GM12865 (cell line): ENCODE measurements at regions not wholly inside any gene's neighbourhood (a gene's known extent, or its start where the extent isn't known, plus 50 kb on each side); places are given as distances from the start of the nearest gene placed in this dataset.
A peak's percentile ranks its signal among the peaks of the same experiment; 100 is the strongest.
"Not testable (repeated sequence)": the region's sequence is repeated elsewhere in the genome, so short reads cannot be mapped to it uniquely, and the experiment has no call there.

ENCODE experiments used
- DNase-seq: peaks from one replicate; pipeline ENCODE4 v3.0.0; 2010; ENCODE audit warnings: low read depth
- H3K4me3 ChIP-seq: 2 replicates; pipeline ENCODE4 v1.5.1; 2011; ENCODE audit warnings: mild to moderate bottlenecking, low read depth, low read length, control low read depth
- CTCF ChIP-seq: IDR thresholded peaks from 2 replicates; pipeline ENCODE4 v1.5.1; 2011; ENCODE audit warnings: low read length, control low read depth, low read depth, inconsistent platforms; ENCODE audit not compliant: insufficient read depth; ENCODE audit errors: missing control alignments

DNA sequence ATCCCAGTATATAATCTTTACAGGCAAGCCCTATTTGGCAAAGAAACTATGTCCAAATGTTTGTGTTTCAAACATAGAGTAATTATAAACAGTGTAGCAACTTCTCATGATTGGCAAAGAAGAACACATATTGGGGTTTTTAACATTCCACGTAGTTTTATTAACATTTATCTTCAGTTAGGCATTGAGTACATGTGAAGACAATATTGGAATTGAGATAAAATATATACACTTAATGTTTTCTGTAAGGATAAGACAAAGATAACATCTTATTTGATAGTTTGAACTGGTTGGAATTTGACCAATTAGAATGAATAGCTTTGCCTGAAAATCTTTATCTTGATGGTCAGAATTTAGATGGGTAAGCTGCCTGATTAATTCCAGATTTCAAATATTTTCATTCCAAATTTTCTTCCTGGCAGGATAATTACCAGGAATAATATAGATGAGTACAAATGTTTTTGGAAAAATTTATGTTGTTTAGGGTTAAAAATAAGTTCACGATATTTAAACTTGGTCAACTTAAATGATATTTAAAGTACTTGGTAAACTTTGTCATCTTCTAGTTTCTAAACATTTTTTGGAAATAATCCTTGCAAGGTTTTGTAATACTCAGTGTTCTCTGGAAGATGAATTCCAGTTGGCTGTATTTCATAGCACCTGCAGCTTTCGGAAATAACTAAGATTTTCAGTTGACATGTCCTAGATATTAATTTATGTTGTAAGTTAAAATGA is 536.5 kb upstream of the SPRY2 start:
- H3K4me3 ChIP-seq = no peak overlapping the region
- no peak for DNase-seq
- TF ChIP-seq CTCF = no peak

- H3K4me3 ChIP-seq = no peak overlapping the region
- no peak for TF ChIP-seq CTCF
- peak; percentile 41 for DNase-seq
These were observed 532.7 kb upstream of the SPRY2 start for GRCh38 chr13:80873589-80873988.

- not testable (repeated sequence) for DNase-seq, H3K4me3 ChIP-seq
These were observed 531.0 kb upstream of the SPRY2 start for GRCh38 chr13:80871971-80872370.

DNA sequence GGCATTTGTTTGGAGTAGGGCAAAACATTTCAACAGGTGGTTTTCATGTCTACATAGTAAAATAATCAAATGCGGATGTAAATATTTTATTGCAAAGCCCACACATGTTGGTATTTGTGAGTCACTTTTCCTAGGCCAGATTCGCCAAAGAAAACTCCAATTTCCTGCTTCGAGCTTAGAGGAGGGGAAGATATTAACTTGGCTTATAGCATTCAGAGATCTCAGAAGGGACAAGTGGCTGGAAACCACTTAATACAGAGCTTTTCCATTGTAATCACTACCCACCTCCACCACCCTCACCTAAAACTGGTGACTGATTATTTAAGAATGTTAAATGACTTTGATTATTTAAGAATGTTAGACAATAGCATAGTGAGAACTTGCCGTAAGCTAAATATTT is 530.6 kb upstream of the SPRY2 start:
- no peak for DNase-seq
- H3K4me3 ChIP-seq = no peak overlapping the region
- no peak for TF ChIP-seq CTCF

GRCh38 chr13:80870186-80870585 is 529.3 kb upstream of the SPRY2 start:
- H3K4me3 ChIP-seq = no peak overlapping the region
- DNase-seq = no peak

DNA sequence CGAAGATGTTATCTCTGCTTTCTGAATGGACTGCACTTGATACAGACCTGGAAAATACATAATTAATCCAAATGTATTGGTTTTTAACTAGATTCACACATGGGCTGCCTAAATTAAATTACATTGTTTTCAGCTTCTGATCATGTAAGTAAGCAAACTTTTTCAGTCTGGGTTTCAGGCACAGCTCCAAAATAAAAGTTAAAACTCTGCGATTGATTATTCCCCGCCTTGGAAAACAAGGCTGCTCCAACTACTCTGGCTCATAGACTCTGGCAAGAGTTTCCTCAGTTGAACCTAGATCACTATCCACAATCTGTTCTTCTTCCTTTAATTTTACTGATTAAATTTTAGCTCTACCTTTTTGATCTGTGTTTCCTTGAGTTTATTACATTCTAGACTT is 526.0 kb upstream of the SPRY2 start:
- TF ChIP-seq CTCF = no peak
- no peak for DNase-seq
- no peak overlapping the region for H3K4me3 ChIP-seq

More at GRCh38 chr13:80870186-80870585, 529.3 kb upstream of the SPRY2 start:
- TF ChIP-seq CTCF = no peak

DNA sequence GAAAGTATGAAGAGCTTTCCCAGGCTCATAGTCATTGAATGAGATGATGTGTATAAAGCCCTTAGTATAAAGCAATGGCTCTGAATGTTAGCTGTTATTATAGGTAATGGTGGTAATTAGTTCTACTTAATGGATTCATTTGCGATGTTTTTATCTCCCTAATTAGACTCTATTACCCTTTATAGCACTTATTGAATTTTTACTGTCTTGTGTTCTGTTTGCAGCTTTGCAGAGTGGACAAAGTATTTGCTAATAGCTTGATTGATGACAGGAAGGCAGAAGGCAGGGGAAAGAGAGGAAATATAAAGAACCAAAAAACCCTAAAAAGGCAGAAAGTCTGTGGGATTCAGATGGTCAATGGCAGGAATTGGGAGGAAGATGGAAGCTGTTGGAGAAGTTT is 524.4 kb upstream of the SPRY2 start:
- H3K4me3 ChIP-seq = no peak overlapping the region
- TF ChIP-seq CTCF = no peak
- DNase-seq = no peak

- no peak for TF ChIP-seq CTCF
- no peak overlapping the region for H3K4me3 ChIP-seq
- DNase-seq = no peak
These were observed 521.5 kb upstream of the SPRY2 start for GRCh38 chr13:80862456-80862855.
